Mesenchymal stem cell (in vitro differentiated cells and primary cell): ENCODE measurements at regions not wholly inside any gene's neighbourhood (a gene's known extent, or its start where the extent isn't known, plus 50 kb on each side); places are given as distances from the start of the nearest gene placed in this dataset.

ENCODE experiments used
- DNase-seq: peaks from one replicate; pipeline ENCODE4 v3.0.0-alpha.2; 2013
- H2AFZ ChIP-seq: one replicate; pipeline ENCODE4 v1.6.1; 2013; ENCODE audit warnings: low read depth, mild to moderate bottlenecking, control low read depth, inconsistent platforms, low read length, moderate library complexity
- H2AK5ac ChIP-seq: 2 replicates; pipeline ENCODE4 v1.6.1; 2013; ENCODE audit warnings: low read length, moderate library complexity, mild to moderate bottlenecking, inconsistent platforms; ENCODE audit not compliant: severe bottlenecking
- H2BK120ac ChIP-seq: one replicate; pipeline ENCODE4 v1.6.1; 2013; ENCODE audit warnings: low read depth, mild to moderate bottlenecking, inconsistent platforms, low read length, moderate library complexity
- H2BK12ac ChIP-seq, 2 experiments: one replicate each; pipeline ENCODE4 v1.6.1; 2013; ENCODE audit warnings: inconsistent platforms in 2 of 2, low read length in 2 of 2, mild to moderate bottlenecking in 2 of 2, moderate library complexity in 2 of 2, control low read depth in 1 of 2
- H2BK15ac ChIP-seq: one replicate; pipeline ENCODE4 v1.6.1; 2013; ENCODE audit warnings: mild to moderate bottlenecking, low read depth, inconsistent platforms; ENCODE audit not compliant: poor library complexity, severe bottlenecking
- H2BK5ac ChIP-seq: 2 replicates; pipeline ENCODE4 v1.6.1; 2013; ENCODE audit warnings: low read depth, mild to moderate bottlenecking, low read length, control low read depth, inconsistent platforms; ENCODE audit not compliant: poor library complexity, severe bottlenecking
- H3K14ac ChIP-seq, 2 experiments: one replicate each; pipeline ENCODE4 v1.6.1; 2013; ENCODE audit warnings: inconsistent platforms in 2 of 2, low read length in 2 of 2, control low read depth in 1 of 2, mild to moderate bottlenecking in 1 of 2, moderate library complexity in 1 of 2
- H3K18ac ChIP-seq, 2 experiments: one replicate each; pipeline ENCODE4 v1.6.1; 2013; ENCODE audit warnings: inconsistent platforms in 2 of 2, low read length in 2 of 2, control low read depth in 1 of 2, low read depth in 1 of 2, mild to moderate bottlenecking in 1 of 2
- H3K23ac ChIP-seq, 2 experiments: one replicate each; pipeline ENCODE4 v1.6.1; 2013; ENCODE audit warnings: inconsistent platforms in 2 of 2, low read length in 2 of 2, mild to moderate bottlenecking in 2 of 2, moderate library complexity in 2 of 2, control low read depth in 1 of 2
- H3K27ac ChIP-seq: 2 replicates; pipeline ENCODE4 v1.5.1; 2013; ENCODE audit warnings: mild to moderate bottlenecking, moderate library complexity, low read length, control low read depth, inconsistent platforms; ENCODE audit not compliant: poor library complexity, severe bottlenecking
- H3K27me3 ChIP-seq, 2 experiments: 2 replicates each; pipeline versions ENCODE4 v1.6.1 to v1.7.0; 2013; ENCODE audit warnings: low read length in 2 of 2, mild to moderate bottlenecking in 2 of 2, moderate library complexity in 2 of 2, control low read depth in 1 of 2, inconsistent platforms in 1 of 2; ENCODE audit not compliant: control insufficient read depth in 1 of 2, insufficient read depth in 1 of 2
- H3K36me3 ChIP-seq, 2 experiments: 2 replicates each; pipeline versions ENCODE4 v1.6.1 to v1.7.0; 2013; ENCODE audit warnings: low read length in 2 of 2, control low read depth in 1 of 2, inconsistent platforms in 1 of 2, low read depth in 1 of 2, mild to moderate bottlenecking in 1 of 2; ENCODE audit not compliant: insufficient read depth in 2 of 2, control insufficient read depth in 1 of 2
- H3K4ac ChIP-seq, 2 experiments: one replicate each; pipeline ENCODE4 v1.6.1; 2013; ENCODE audit warnings: inconsistent platforms in 2 of 2, low read length in 2 of 2, mild to moderate bottlenecking in 2 of 2, moderate library complexity in 2 of 2, control low read depth in 1 of 2, low read depth in 1 of 2
- H3K4me1 ChIP-seq: 2 replicates; pipeline ENCODE4 v1.6.1; 2013; ENCODE audit warnings: low read depth, low read length, control low read depth; ENCODE audit not compliant: control insufficient read depth, insufficient read depth
- H3K4me2 ChIP-seq: 2 replicates; pipeline ENCODE4 v1.6.1; 2013; ENCODE audit warnings: low read length, mild to moderate bottlenecking, inconsistent platforms; ENCODE audit not compliant: poor library complexity, severe bottlenecking
- H3K4me3 ChIP-seq, 2 experiments: 2 replicates each; pipeline versions ENCODE4 v1.5.1 to v1.7.0; 2013; ENCODE audit warnings: low read length in 2 of 2, mild to moderate bottlenecking in 2 of 2, control low read depth in 1 of 2, low read depth in 1 of 2; ENCODE audit not compliant: insufficient read depth in 1 of 2
- H3K79me1 ChIP-seq: replicated peaks from 2 replicates; pipeline ENCODE4 v1.6.1; 2013; ENCODE audit warnings: mild to moderate bottlenecking, control low read depth, low read length, inconsistent platforms; ENCODE audit not compliant: poor library complexity, severe bottlenecking
- H3K9ac ChIP-seq: 2 replicates; pipeline ENCODE4 v1.7.0; 2013; ENCODE audit warnings: mild to moderate bottlenecking, low read length, moderate library complexity
- H3K9me3 ChIP-seq: 2 replicates; pipeline ENCODE4 v1.7.0; 2013; ENCODE audit warnings: mild to moderate bottlenecking, low read length; ENCODE audit not compliant: control insufficient read depth
- H4K8ac ChIP-seq: one replicate; pipeline ENCODE4 v1.6.1; 2013; ENCODE audit warnings: inconsistent platforms, mild to moderate bottlenecking, low read length, moderate library complexity
- H4K91ac ChIP-seq: one replicate; pipeline ENCODE4 v1.6.1; 2013; ENCODE audit warnings: mild to moderate bottlenecking, low read length, inconsistent platforms
- WGBS: methylation state at CpG from one replicate; pipeline ENCODE4 v1.1.7; 2013; ENCODE audit warnings: mixed read lengths; 5-methylcytosine and 5-hydroxymethylcytosine counted together

GRCh38 chr6:3535033-3535775, 78.4 kb upstream of the SLC22A23 start:
- H3K9me3 ChIP-seq, result peaks cover 3% of the 10 kb centered on the region
- 88% methylated on average over 4 of the region's 4 CpGs for WGBS
- no peak overlapping the region for H2BK5ac ChIP-seq
- H3K27ac ChIP-seq, result no peak overlapping the region
- no peak overlapping the region for H2AK5ac ChIP-seq
- no peak overlapping the region for H2BK15ac ChIP-seq
- H3K14ac ChIP-seq, result no peak overlapping the region
- H4K91ac ChIP-seq, result no peak overlapping the region
- H2BK120ac ChIP-seq, result no peak overlapping the region
- H3K36me3 ChIP-seq, result no peaks in the 10 kb centered on the region
- no peaks in the 10 kb centered on the region for H3K79me1 ChIP-seq
- peaks cover 1% of the 10 kb centered on the region for H3K4me1 ChIP-seq
- H2AFZ ChIP-seq, result no peak overlapping the region
- H3K18ac ChIP-seq, result no peak overlapping the region
- H3K4me2 ChIP-seq, result no peak overlapping the region
- H3K9ac ChIP-seq, result no peak overlapping the region
- DNase-seq, result no peak
- H2BK12ac ChIP-seq, result no peak overlapping the region
- no peaks in the 10 kb centered on the region for H3K27me3 ChIP-seq
- no peak overlapping the region for H4K8ac ChIP-seq
- no peak overlapping the region for H3K4me3 ChIP-seq
- no peak overlapping the region for H3K23ac ChIP-seq
- no peak overlapping the region for H3K4ac ChIP-seq

GRCh38 chr6:3534599-3534998, 77.7 kb upstream of the SLC22A23 start:
- no peak overlapping the region for H3K4ac ChIP-seq
- no peak overlapping the region for H3K23ac ChIP-seq
- no peak overlapping the region for H3K14ac ChIP-seq
- H2AFZ ChIP-seq, result no peak overlapping the region
- H3K27ac ChIP-seq, result no peak overlapping the region
- no peak overlapping the region for H2AK5ac ChIP-seq
- WGBS, result 75% methylated on average over 4 of the region's 4 CpGs
- H2BK15ac ChIP-seq, result no peak overlapping the region
- peaks cover 3% of the 10 kb centered on the region for H3K9me3 ChIP-seq
- no peak overlapping the region for H2BK5ac ChIP-seq
- no peak overlapping the region for H2BK120ac ChIP-seq
- H3K4me2 ChIP-seq, result no peak overlapping the region
- no peak overlapping the region for H4K91ac ChIP-seq
- H3K9ac ChIP-seq, result no peak overlapping the region
- DNase-seq, result no peak
- H3K4me1 ChIP-seq, result peaks cover 2% of the 10 kb centered on the region
- no peak overlapping the region for H2BK12ac ChIP-seq
- H3K18ac ChIP-seq, result no peak overlapping the region
- no peak overlapping the region for H3K4me3 ChIP-seq
- H3K79me1 ChIP-seq, result no peaks in the 10 kb centered on the region
- no peaks in the 10 kb centered on the region for H3K36me3 ChIP-seq
- no peak overlapping the region for H4K8ac ChIP-seq
- H3K27me3 ChIP-seq, result no peaks in the 10 kb centered on the region

DNA sequence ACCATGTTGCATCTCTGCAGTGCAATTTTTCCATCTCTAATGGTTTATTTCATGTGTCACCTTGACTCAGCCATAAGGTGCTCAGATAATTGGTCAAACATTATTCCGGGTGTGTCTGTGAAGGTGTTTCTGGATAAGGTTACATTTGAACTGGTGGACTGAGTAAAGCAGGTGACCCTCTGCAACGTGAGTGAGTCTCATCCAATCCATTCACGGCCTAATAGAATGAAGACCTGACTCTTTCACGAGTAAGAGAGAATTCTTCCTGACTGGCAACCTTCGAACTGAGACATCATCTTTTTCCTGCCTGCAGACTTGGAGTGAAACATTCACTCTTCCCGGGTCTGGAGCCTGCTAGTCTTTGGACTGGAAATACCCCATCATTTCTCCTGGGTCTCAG, 77.1 kb upstream of the SLC22A23 start:
- H2BK15ac ChIP-seq, result no peak overlapping the region
- H4K91ac ChIP-seq, result no peak overlapping the region
- H3K14ac ChIP-seq, result no peak overlapping the region
- H3K9ac ChIP-seq, result no peak overlapping the region
- no peak overlapping the region for H3K23ac ChIP-seq
- no peaks in the 10 kb centered on the region for H3K27me3 ChIP-seq
- H3K18ac ChIP-seq, result no peak overlapping the region
- no peak overlapping the region for H3K4me2 ChIP-seq
- no peak overlapping the region for H3K4me3 ChIP-seq
- H2BK5ac ChIP-seq, result no peak overlapping the region
- H4K8ac ChIP-seq, result no peak overlapping the region
- H2BK120ac ChIP-seq, result no peak overlapping the region
- H2BK12ac ChIP-seq, result no peak overlapping the region
- no peak for DNase-seq
- H3K4ac ChIP-seq, result no peak overlapping the region
- H2AFZ ChIP-seq, result no peak overlapping the region
- no peaks in the 10 kb centered on the region for H3K36me3 ChIP-seq
- no peaks in the 10 kb centered on the region for H3K79me1 ChIP-seq
- H2AK5ac ChIP-seq, result no peak overlapping the region
- peaks cover 3% of the 10 kb centered on the region for H3K9me3 ChIP-seq
- peaks cover 5% of the 10 kb centered on the region for H3K4me1 ChIP-seq
- WGBS, result 87% methylated on average over 6 of the region's 6 CpGs
- H3K27ac ChIP-seq, result no peak overlapping the region

DNA sequence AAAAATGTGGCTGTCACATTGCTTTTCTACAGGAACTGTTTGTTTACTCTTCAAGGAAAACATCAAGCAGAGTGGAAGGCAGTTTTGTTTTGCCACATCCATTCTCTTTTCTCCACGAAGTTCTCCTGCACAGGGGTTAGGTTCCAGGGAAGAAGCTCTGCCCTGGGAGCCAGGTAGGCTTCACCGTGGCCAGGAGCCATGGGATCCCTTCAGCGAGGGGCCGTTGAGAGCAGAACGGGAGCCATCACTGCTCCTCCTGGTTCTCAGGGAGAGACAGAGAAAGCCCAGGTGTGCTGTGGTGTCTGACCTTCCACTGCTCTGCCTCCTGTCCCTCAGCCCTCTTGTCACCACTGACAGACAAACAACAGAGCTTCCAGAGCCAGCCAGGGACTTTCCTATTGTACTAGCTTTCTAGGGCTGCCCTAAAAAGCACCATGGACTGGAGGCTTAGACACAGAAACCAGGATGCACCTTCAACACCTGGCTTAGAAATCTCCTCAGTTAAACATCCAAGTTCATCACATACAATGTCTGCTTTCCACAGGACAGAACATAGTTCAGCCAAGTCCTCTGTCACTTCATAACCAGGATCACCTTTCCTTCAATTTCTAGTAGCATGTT, 75.6 kb upstream of the SLC22A23 start:
- Histone ChIP-seq H2BK5ac (no peak overlapping the region), H3K4me3 (no peak overlapping the region), H4K91ac (no peak overlapping the region), H2AK5ac (no peak overlapping the region), H3K4me1 (peaks cover 7% of the 10 kb centered on the region), H2BK120ac (no peak overlapping the region), H3K27ac (no peak overlapping the region), H3K27me3 (no peaks in the 10 kb centered on the region), H2AFZ (no peak overlapping the region), H2BK12ac (no peak overlapping the region), H3K4me2 (no peak overlapping the region), H3K36me3 (no peaks in the 10 kb centered on the region), H4K8ac (no peak overlapping the region), H2BK15ac (no peak overlapping the region), H3K9ac (no peak overlapping the region), H3K14ac (no peak overlapping the region), H3K18ac (no peak overlapping the region), H3K4ac (no peak overlapping the region), H3K79me1 (no peaks in the 10 kb centered on the region), H3K23ac (no peak overlapping the region), H3K9me3 (peaks cover 3% of the 10 kb centered on the region)
- 75% methylated on average over 5 of the region's 5 CpGs for WGBS
- no peak for DNase-seq
